Heart right ventricle (tissue), 16 donors: ENCODE measurements at regions not wholly inside any gene's neighbourhood (a gene's known extent, or its start where the extent isn't known, plus 50 kb on each side); places are given as distances from the start of the nearest gene placed in this dataset.

Source experiments
- ATAC-seq, 8 donors: fragments of 200-7000 bp; cut with Tn5 transposase; one replicate each; pipeline ENCODE4 v1.9.1; 2020; ENCODE audit warnings: mild to moderate bottlenecking in 8 of 8, moderate library complexity in 8 of 8, moderate number of reproducible peaks in 1 of 8
- DNase-seq, 2 donors: peaks; one replicate each; pipeline ENCODE4 v3.0.0-alpha.2; 2020
- H3K27ac ChIP-seq, 10 donors: fragments of 200-600 bp; sonication (generic) in 2 of 10; one replicate each; pipeline versions ENCODE4 v1.5.0 to v1.8.0; 2020 to 2022; ENCODE audit warnings: mild to moderate bottlenecking in 3 of 10
- H3K27me3 ChIP-seq, 7 donors: fragments of 200-600 bp; one replicate each; pipeline ENCODE4 v1.8.0; 2021 to 2022; ENCODE audit warnings: mild to moderate bottlenecking in 2 of 7
- H3K36me3 ChIP-seq, 9 donors: fragments of 200-600 bp; sonication (generic) in 1 of 9; one replicate each; pipeline versions ENCODE4 v1.5.0 to v1.8.0; 2020 to 2022; ENCODE audit warnings: mild to moderate bottlenecking in 2 of 9
- H3K4me1 ChIP-seq, 9 donors: fragments of 200-600 bp; sonication (generic) in 1 of 9; one replicate each; pipeline versions ENCODE4 v1.5.0 to v1.8.0; 2020 to 2022; ENCODE audit warnings: mild to moderate bottlenecking in 4 of 9
- H3K4me3 ChIP-seq, 10 donors: fragments of 200-600 bp; sonication (generic) in 2 of 10; one replicate each; pipeline versions ENCODE4 v1.5.0 to v1.8.0; 2020 to 2022; ENCODE audit warnings: mild to moderate bottlenecking in 7 of 10, moderate library complexity in 2 of 10
- H3K9me3 ChIP-seq, 11 donors: fragments of 200-600 bp in 10 of 11; sonication (generic) in 2 of 11; one replicate each; pipeline versions ENCODE4 v1.5.0 to v1.8.0; 2013 to 2022; ENCODE audit warnings: mild to moderate bottlenecking in 2 of 11, control low read depth in 1 of 11, moderate library complexity in 1 of 11
- CTCF ChIP-seq, 9 donors: fragments of 200-600 bp; sonication (generic) in 2 of 9; IDR thresholded peaks; one replicate each; pipeline versions ENCODE4 v1.5.0 to v1.8.0; 2021 to 2022; ENCODE audit warnings: antibody characterized with exemption in 9 of 9, mild to moderate bottlenecking in 5 of 9, moderate library complexity in 1 of 9
- WGBS, 2 donors: extraction: QIAGEN DNeasy Blood & Tissue Kit; methylation state at CpG; one replicate each; pipeline ENCODE4 v1.1.7; 2013; ENCODE audit warnings: inconsistent platforms in 1 of 2; 5-methylcytosine and 5-hydroxymethylcytosine counted together
- intact Hi-C, 10 donors: fragments of 100-400 bp; cut with DNase I; formaldehyde crosslinking; loops; one replicate each; pipeline versions ENCODE4 v1.11.1 to v1.14.2; 2022
- donor health status: Arrhythmogenic right ventricular cardiomyopathy.
- donor health status: ischemic (EF 13 %, LVEDD 7.1; RV severe dilation, severe dysfunction).
- donor health status: healthy with polysubstance abuse.
- donor health status: DM: no; HTN: yes; CAD: no.
- donor health status: DM: no; HTN: no; CAD: no.
- donor health status: ischemic (EF 25% LVEDD 6.9; RV normal size, moderate dysfunction).
- donor health status: ischemic (EF 25% LVEDD 5.7; RV mildly dilated, moderate dysfunction).
- donor health status: healthy.
- donor health status: DM: yes; HTN: yes; CAD: no.
- donor health status: Ischemic cardiomyopathy.
- donor health status: ischemic (EF 35%, LVEDD 5.7; RV mildly dilated, moderate dysfunction).
- donor health status: nonischemic (EF 11% LVEDD 7.7; RV severe dilation, severe dysfunction).
- donor health status: DM: yes; HTN: yes; CAD: no.
- donor health status: PGD.
- donor health status: ischemic (EF 29% LVEDD 5.4; RV normal size, mild dysfunction).
- donor health status: nonischemic (EF 23%, LVEDD 6.1; RV moderate dilation, normal function).

DNA sequence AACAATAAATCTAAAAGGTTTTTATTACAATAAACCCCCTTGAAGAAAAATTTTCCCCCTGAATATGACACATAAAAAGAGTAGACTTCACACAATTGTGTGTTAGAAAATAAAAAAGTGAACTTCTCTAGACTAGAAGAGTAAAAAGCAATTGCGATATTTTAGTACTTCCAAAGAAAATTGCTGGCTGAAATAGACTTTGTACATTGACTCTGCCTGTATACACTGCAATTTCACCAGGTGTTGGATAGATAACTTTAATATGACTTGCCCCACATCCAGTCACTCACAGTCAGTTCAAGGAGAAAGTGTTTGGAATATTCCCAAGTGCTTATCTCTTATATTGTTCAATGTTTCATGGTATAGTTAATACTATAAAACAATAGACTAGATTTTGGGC is 1780.1 kb upstream of the PCDH20 start:
- intact Hi-C loops = no loop called here
- no peak for DNase-seq
- ATAC-seq = no peak
- 91 to 93% methylated on average over 1 of the region's 1 CpG for WGBS, 2 donors
- no peaks in the 10 kb centered on the region for H3K27me3 ChIP-seq
- peaks cover 0 to 10% (median 0%) of the 10 kb centered on the region in 11 donors for H3K9me3 ChIP-seq
- TF ChIP-seq CTCF (IDR thresholded peaks at IDR 0.05) = no peak
- no peaks in the 10 kb centered on the region for H3K36me3 ChIP-seq
- H3K4me3 ChIP-seq = no peak overlapping the region
- H3K4me1 ChIP-seq = no peaks in the 10 kb centered on the region
- no peak overlapping the region for H3K27ac ChIP-seq

GRCh38 chr13:63190742-63191141 is 1775.1 kb upstream of the PCDH20 start:
- no peak overlapping the region for H3K27ac ChIP-seq
- no peaks in the 10 kb centered on the region for H3K27me3 ChIP-seq
- no peak for ATAC-seq
- 78 to 83% methylated on average over 5 of the region's 5 CpGs for WGBS, 2 donors
- DNase-seq = no peak
- intact Hi-C loops = no loop called here
- H3K9me3 ChIP-seq = peaks cover 0 to 7% (median 0%) of the 10 kb centered on the region in 11 donors
- no peaks in the 10 kb centered on the region for H3K36me3 ChIP-seq
- no peak overlapping the region for H3K4me3 ChIP-seq
- TF ChIP-seq CTCF (IDR thresholded peaks at IDR 0.05) = no peak
- no peaks in the 10 kb centered on the region for H3K4me1 ChIP-seq

- intact Hi-C loops = no loop called here
- DNase-seq = no peak
- 68 to 74% methylated on average over 2 of the region's 2 CpGs for WGBS, 2 donors
- ATAC-seq = no peak
- Histone ChIP-seq H3K27me3 (no peaks in the 10 kb centered on the region), H3K36me3 (no peaks in the 10 kb centered on the region), H3K4me1 (no peaks in the 10 kb centered on the region), H3K27ac (no peak overlapping the region), H3K4me3 (no peak overlapping the region), H3K9me3 (peaks cover 0 to 2% (median 0%) of the 10 kb centered on the region in 11 donors)
- no peak for TF ChIP-seq CTCF (IDR thresholded peaks at IDR 0.05)
Measured at GRCh38 chr13:63190219-63190618, 1774.6 kb upstream of the PCDH20 start.

- H3K27me3 ChIP-seq = no peaks in the 10 kb centered on the region
- no peak for TF ChIP-seq CTCF (IDR thresholded peaks at IDR 0.05)
- DNase-seq (no peak), ATAC-seq (no peak)
- no peaks in the 10 kb centered on the region for H3K36me3 ChIP-seq
- no peaks in the 10 kb centered on the region for H3K9me3 ChIP-seq
- H3K4me1 ChIP-seq = no peaks in the 10 kb centered on the region
- no peak overlapping the region for H3K27ac ChIP-seq
- intact Hi-C loops = no loop called here
- 90 to 91% methylated on average over 9 of the region's 9 CpGs for WGBS, 2 donors
- no peak overlapping the region for H3K4me3 ChIP-seq
Measured at GRCh38 chr13:63189712-63190111, 1774.1 kb upstream of the PCDH20 start.

- Histone ChIP-seq H3K4me1 (no peaks in the 10 kb centered on the region), H3K36me3 (no peaks in the 10 kb centered on the region), H3K27ac (no peak overlapping the region), H3K9me3 (peaks cover 0 to 17% (median 0%) of the 10 kb centered on the region in 11 donors), H3K4me3 (no peak overlapping the region), H3K27me3 (no peaks in the 10 kb centered on the region)
- 66 to 74% methylated on average over 2 of the region's 2 CpGs for WGBS, 2 donors
- intact Hi-C loops = no loop called here
- ATAC-seq = no peak
- TF ChIP-seq CTCF (IDR thresholded peaks at IDR 0.05) = no peak
- DNase-seq = no peak
Measured at GRCh38 chr13:63184693-63185092, 1769.0 kb upstream of the PCDH20 start.
